ENCODE measurements at regions not wholly inside any gene's neighbourhood (a gene's known extent, or its start where the extent isn't known, plus 50 kb on each side); places are given as distances from the start of the nearest gene placed in this dataset.
"Not testable (repeated sequence)": the region's sequence is repeated elsewhere in the genome, so short reads cannot be mapped to it uniquely, and the experiment has no call there.

DNA sequence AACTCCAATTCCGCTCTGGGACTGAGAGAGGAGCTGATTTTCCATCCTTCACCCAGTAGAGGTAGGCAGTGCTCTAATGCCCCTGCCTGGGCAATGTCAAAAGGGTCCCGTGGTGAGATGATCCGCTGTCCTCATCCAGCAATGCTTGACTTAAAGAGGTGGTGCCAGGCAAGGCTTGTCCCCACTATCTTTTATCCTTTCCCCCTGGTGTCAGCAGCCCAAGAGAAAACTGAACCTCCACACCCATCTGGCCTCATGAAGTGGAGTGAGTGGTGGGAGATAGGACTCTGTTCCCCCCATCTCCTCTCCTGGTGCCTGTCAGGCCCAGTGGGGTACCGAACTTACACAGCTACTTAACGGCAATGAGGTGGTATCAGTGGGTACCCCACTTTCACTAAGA lies 107.1 kb downstream of the ABHD5 start:
- no peaks in the 10 kb centered on the region for H3K4me1 ChIP-seq (ENCODE audit: insufficient read depth, low read length)
- H3K9me3 ChIP-seq (ENCODE audit: low read depth, low read length) = no peaks in the 10 kb centered on the region
- no peaks in the 10 kb centered on the region for H3K27me3 ChIP-seq (ENCODE audit: insufficient read depth, low read length)
- H3K4me3 ChIP-seq (ENCODE audit: low read length) = no peak overlapping the region

DNA sequence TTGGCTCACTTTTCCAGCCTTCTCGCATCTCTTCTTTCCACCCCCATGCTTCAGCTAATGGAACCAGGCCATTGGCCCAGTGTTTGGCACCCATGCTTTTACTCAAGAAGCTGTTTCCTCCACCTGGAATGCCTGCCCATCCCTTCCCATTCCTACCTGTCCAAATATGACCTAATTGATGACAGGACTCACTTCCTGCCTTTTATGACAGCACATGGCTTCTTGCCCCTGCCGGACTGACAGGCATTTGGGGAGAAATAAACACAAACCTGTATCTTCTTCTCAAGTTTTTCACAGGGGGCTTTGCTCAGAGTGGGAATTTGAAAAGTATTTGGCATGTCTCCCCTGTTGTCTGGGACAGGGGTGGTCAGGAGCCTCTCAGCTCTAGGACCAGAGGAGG lies 120.1 kb downstream of the ABHD5 start:
- Histone ChIP-seq H3K4me3 (ENCODE audit: low read length) (no peak overlapping the region), H3K27me3 (ENCODE audit: insufficient read depth, low read length) (peaks cover 2% of the 10 kb centered on the region), H3K9me3 (ENCODE audit: low read depth, low read length) (no peaks in the 10 kb centered on the region), H3K4me1 (ENCODE audit: insufficient read depth, low read length) (no peaks in the 10 kb centered on the region)

DNA sequence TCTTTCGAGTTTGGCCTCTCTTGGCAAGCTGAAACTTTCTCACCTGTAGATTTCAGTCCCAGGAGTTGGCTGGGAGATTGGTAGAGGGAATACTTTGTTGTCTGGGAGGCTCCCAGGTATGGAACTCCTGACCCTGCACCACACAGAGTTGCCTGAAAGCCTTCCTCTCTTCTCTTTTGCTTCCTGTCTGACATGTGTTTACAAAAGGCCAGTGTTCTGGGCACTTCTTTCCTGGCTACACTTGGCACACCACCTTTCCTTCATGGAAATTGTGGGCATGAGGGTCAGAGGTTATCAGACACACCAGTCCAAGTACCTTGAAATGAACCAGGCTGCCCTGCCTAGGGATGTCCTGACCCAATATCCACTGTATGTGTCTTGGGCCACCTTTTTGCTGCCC lies 123.7 kb downstream of the ABHD5 start:
- Histone ChIP-seq H3K4me1 (ENCODE audit: insufficient read depth, low read length) (no peaks in the 10 kb centered on the region), H3K27me3 (ENCODE audit: insufficient read depth, low read length) (no peaks in the 10 kb centered on the region), H3K4me3 (ENCODE audit: low read length) (no peak overlapping the region), H3K9me3 (ENCODE audit: low read depth, low read length) (no peaks in the 10 kb centered on the region)

- Histone ChIP-seq H3K4me3 (ENCODE audit: low read length) (no peak overlapping the region), H3K27me3 (ENCODE audit: insufficient read depth, low read length) (no peaks in the 10 kb centered on the region), H3K4me1 (ENCODE audit: insufficient read depth, low read length) (no peaks in the 10 kb centered on the region), H3K9me3 (ENCODE audit: low read depth, low read length) (no peaks in the 10 kb centered on the region)
Observed at GRCh38 chr3:43816372-43816771, 125.6 kb downstream of the ABHD5 start.

- no peaks in the 10 kb centered on the region for H3K27me3 ChIP-seq (ENCODE audit: insufficient read depth, low read length)
- H3K4me3 ChIP-seq (ENCODE audit: low read length) = no peak overlapping the region
- H3K9me3 ChIP-seq (ENCODE audit: low read depth, low read length) = no peaks in the 10 kb centered on the region
- no peaks in the 10 kb centered on the region for H3K4me1 ChIP-seq (ENCODE audit: insufficient read depth, low read length)
Observed at GRCh38 chr3:43817064-43817463, 126.3 kb downstream of the ABHD5 start.

DNA sequence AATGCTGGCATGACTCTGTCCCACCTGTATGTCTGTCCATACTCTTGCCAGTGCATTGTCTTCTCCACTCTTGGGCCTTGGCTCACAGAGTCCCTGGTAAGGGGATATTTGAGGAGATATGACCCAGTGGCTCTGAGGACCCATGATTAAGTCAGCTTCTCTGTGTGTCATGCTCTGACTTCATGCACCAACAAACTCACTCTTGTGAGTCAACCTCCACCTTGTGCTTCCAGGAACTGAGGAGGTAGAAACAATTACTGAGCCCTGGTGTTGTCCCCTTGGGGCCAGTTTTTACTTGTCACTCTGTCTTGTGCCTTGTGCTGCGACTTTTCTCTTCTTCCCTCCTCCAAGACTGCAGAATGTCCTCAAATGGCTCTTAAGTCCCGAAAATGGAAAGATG lies 127.1 kb downstream of the ABHD5 start:
- Histone ChIP-seq H3K4me1 (ENCODE audit: insufficient read depth, low read length) (no peaks in the 10 kb centered on the region), H3K9me3 (ENCODE audit: low read depth, low read length) (no peaks in the 10 kb centered on the region), H3K27me3 (ENCODE audit: insufficient read depth, low read length) (no peaks in the 10 kb centered on the region), H3K4me3 (ENCODE audit: low read length) (no peak overlapping the region)

DNA sequence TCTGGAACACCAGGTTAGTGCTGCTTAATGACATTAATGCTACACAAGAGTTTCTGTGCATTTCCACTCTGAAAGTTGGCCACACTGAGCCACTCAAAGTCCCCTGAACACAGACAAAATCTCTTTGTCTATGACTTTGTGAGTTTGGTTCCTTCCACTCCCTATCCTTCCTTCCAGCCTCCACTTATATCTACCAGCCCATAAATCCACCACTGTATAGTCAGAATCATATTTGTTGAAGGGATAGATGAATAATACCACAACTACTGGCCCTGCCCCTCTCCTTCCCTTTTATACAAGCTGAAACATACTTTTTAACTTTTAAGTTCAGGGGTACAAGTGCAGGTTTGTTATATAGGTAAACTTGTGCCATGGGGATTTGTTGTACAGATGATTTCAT lies 127.5 kb downstream of the ABHD5 start:
- no peaks in the 10 kb centered on the region for H3K27me3 ChIP-seq (ENCODE audit: insufficient read depth, low read length)
- H3K9me3 ChIP-seq (ENCODE audit: low read depth, low read length) = no peaks in the 10 kb centered on the region
- no peaks in the 10 kb centered on the region for H3K4me1 ChIP-seq (ENCODE audit: insufficient read depth, low read length)
- H3K4me3 ChIP-seq (ENCODE audit: low read length) = no peak overlapping the region

DNA sequence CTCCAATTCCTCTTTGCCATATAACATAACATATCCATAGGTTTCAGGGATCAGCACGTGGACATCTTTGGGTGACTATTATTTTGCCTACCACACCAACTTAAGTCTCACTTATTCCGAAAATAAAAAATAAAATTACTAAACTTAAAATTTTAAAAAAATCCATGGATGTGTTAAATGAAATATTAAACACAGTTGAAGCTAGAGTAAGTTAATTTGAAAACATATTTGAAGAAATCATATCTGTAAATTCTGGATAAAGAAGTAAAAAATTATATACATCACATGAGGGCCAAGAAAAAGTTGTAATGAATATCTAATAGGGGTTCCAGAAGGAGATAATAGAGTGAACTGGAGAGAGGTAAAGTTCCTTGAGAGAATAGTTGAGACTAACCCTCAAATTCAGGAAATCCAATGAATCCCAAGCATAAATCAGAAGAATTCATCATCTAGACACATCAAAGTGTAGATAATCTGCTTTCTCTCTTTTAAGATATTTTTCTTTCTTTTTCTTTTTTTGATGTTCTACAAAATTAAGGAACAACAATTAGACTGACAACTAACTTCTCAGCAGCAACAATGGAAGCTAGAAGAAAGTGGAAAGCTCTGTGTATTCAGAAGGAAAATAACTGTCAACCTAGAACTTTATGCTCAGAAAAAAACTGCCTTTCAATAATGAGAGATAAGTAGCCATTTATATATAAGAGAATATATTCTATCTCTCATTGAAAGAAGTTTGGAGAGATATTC lies 147.4 kb downstream of the ABHD5 start:
- Histone ChIP-seq H3K4me3 (ENCODE audit: low read length) (no peak overlapping the region), H3K9me3 (ENCODE audit: low read depth, low read length) (peaks cover 18% of the 10 kb centered on the region), H3K4me1 (ENCODE audit: insufficient read depth, low read length) (no peaks in the 10 kb centered on the region), H3K27me3 (ENCODE audit: insufficient read depth, low read length) (no peaks in the 10 kb centered on the region)

GRCh38 chr3:43838877-43839276 lies 148.1 kb downstream of the ABHD5 start:
- H3K4me3 ChIP-seq (ENCODE audit: low read length) = no peak overlapping the region
- H3K27me3 ChIP-seq (ENCODE audit: insufficient read depth, low read length) = no peaks in the 10 kb centered on the region
- peaks cover 18% of the 10 kb centered on the region for H3K9me3 ChIP-seq (ENCODE audit: low read depth, low read length)
- no peaks in the 10 kb centered on the region for H3K4me1 ChIP-seq (ENCODE audit: insufficient read depth, low read length)

- Histone ChIP-seq H3K9me3 (ENCODE audit: low read depth, low read length) (peaks cover 8% of the 10 kb centered on the region), H3K27me3 (ENCODE audit: insufficient read depth, low read length) (peaks cover 2% of the 10 kb centered on the region), H3K4me3 (ENCODE audit: low read length) (no peak overlapping the region), H3K4me1 (ENCODE audit: insufficient read depth, low read length) (no peaks in the 10 kb centered on the region)
Observed at GRCh38 chr3:43843386-43843785, 152.6 kb downstream of the ABHD5 start.

DNA sequence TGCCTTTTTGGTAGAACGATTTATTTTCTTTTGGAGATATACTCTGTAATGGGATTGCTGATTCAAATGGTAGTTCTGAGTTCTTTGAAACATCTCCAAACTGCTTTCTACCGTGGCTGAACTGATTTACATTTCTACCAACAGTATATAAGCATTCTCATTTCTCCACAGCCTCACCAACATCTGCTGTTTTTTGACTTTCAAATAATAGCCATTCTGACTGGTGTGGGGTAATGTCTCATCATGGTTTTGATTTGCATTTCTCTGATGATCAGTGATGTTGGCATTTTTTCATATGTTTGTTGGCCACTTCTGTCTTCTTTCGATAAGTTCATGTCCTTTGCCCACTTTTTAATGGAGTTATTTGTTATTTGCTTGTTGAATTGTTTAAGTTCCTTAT lies 154.0 kb downstream of the ABHD5 start:
- Histone ChIP-seq H3K4me3 (ENCODE audit: low read length) (no peak overlapping the region), H3K9me3 (ENCODE audit: low read depth, low read length) (no peaks in the 10 kb centered on the region), H3K4me1 (ENCODE audit: insufficient read depth, low read length) (no peaks in the 10 kb centered on the region), H3K27me3 (ENCODE audit: insufficient read depth, low read length) (peaks cover 2% of the 10 kb centered on the region)

GRCh38 chr3:43845553-43845952 lies 154.8 kb downstream of the ABHD5 start:
- H3K27me3 ChIP-seq (ENCODE audit: insufficient read depth, low read length); H3K9me3 ChIP-seq (ENCODE audit: low read depth, low read length); H3K4me3 ChIP-seq (ENCODE audit: low read length); H3K4me1 ChIP-seq (ENCODE audit: insufficient read depth, low read length): not testable (repeated sequence)

DNA sequence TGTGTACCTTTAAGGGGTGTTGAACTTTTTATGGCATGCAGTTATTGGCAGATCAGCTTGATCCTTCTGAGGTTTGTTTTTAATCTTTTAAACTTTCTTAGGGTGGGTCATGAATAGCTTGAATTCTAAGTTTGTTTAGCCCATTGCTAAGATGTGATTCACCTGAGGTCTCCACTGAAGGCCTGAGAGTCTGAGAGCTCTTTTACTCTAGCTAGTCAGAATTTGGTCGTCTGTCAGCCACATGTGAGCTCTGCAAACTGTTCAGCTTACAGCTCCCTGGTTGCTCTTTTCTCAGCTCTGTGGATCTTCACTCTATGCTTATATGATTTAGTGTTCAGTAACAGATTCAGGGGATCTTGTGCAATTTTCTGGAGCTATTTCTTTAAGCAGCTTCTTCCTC lies 161.3 kb downstream of the ABHD5 start:
- Histone ChIP-seq H3K9me3 (ENCODE audit: low read depth, low read length) (no peaks in the 10 kb centered on the region), H3K4me3 (ENCODE audit: low read length) (no peak overlapping the region), H3K4me1 (ENCODE audit: insufficient read depth, low read length) (no peaks in the 10 kb centered on the region), H3K27me3 (ENCODE audit: insufficient read depth, low read length) (peaks cover 4% of the 10 kb centered on the region)

DNA sequence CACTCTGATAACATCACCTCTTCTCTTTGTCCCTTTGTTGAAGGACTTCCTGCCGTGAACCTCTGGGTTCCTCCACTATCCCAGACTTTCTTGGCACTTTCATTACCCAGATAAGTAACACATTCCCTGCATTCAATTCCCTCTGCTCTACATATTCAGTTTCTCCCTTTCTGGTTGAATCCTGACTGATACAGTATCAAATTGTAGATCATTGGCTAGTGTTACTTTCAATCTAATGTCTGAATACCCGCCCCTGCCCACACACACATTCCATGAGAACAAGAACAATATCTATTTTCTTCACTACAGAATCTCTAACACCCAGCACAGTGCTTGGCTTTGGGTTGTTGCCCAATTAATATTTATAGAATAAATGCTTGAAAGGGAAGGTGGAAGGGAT lies 163.5 kb downstream of the ABHD5 start:
- Histone ChIP-seq H3K27me3 (ENCODE audit: insufficient read depth, low read length) (peaks cover 9% of the 10 kb centered on the region), H3K4me3 (ENCODE audit: low read length) (no peak overlapping the region), H3K4me1 (ENCODE audit: insufficient read depth, low read length) (no peaks in the 10 kb centered on the region), H3K9me3 (ENCODE audit: low read depth, low read length) (no peaks in the 10 kb centered on the region)

GRCh38 chr3:43854916-43855315 lies 164.2 kb downstream of the ABHD5 start:
- H3K4me3 ChIP-seq (ENCODE audit: low read length) = no peak overlapping the region
- H3K4me1 ChIP-seq (ENCODE audit: insufficient read depth, low read length) = no peaks in the 10 kb centered on the region
- H3K27me3 ChIP-seq (ENCODE audit: insufficient read depth, low read length) = peaks cover 9% of the 10 kb centered on the region
- no peaks in the 10 kb centered on the region for H3K9me3 ChIP-seq (ENCODE audit: low read depth, low read length)

DNA sequence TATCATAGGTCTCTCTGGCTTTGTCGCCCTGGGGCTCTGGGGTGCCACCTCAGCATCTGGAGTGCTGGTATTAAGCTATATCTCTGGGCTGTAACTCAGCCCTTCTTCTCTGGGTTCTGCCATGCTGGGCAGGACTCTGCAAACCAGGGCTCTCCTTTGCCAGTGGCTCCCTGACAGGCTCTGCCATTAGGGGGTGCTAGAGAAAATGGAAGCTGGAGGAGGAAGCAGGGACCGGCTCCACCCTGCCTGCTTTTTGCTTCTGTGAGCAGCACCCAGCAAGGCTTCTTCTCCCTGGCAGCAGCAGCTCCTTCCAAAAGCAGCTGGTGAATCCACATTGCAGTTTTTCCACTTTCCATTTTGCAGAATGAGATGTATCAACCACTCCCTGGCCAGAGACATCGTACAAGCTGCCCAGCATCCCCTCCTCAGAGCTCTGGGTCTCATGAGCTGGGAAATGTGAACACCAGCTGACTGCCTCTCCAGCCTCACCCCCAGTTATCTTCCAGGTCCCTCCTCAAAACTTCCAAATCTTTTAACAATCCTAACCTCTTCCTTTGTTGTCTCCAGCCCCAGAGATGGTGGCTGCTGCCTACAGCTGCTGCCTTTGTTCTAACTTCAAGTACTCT lies 165.0 kb downstream of the ABHD5 start:
- Histone ChIP-seq H3K9me3 (ENCODE audit: low read depth, low read length) (no peaks in the 10 kb centered on the region), H3K27me3 (ENCODE audit: insufficient read depth, low read length) (peaks cover 9% of the 10 kb centered on the region), H3K4me3 (ENCODE audit: low read length) (no peak overlapping the region), H3K4me1 (ENCODE audit: insufficient read depth, low read length) (no peaks in the 10 kb centered on the region)
